Stimulated activated CD4-positive, alpha-beta T cell treated with anti-CD3 and anti-CD28 coated beads, Interleukin-4, amount 100 ng/mL, for 48 hours (primary cell): ENCODE measurements at regions not wholly inside any gene's neighbourhood (a gene's known extent, or its start where the extent isn't known, plus 50 kb on each side); places are given as distances from the start of the nearest gene placed in this dataset.

ENCODE experiments used
- DNase-seq, 2 donors: peaks; one replicate each; pipeline ENCODE4 v3.0.0-alpha.2; 2020; ENCODE audit warnings: low read depth in 2 of 2

- no peak for DNase-seq
These were observed 54.0 kb upstream of the PRPS1L1 start for GRCh38 chr7:18081617-18082016.

- DNase-seq: no peak
These were observed 54.5 kb upstream of the PRPS1L1 start for GRCh38 chr7:18082169-18082568.

- no peak for DNase-seq
These were observed 58.7 kb upstream of the PRPS1L1 start for GRCh38 chr7:18086165-18087025.

DNA sequence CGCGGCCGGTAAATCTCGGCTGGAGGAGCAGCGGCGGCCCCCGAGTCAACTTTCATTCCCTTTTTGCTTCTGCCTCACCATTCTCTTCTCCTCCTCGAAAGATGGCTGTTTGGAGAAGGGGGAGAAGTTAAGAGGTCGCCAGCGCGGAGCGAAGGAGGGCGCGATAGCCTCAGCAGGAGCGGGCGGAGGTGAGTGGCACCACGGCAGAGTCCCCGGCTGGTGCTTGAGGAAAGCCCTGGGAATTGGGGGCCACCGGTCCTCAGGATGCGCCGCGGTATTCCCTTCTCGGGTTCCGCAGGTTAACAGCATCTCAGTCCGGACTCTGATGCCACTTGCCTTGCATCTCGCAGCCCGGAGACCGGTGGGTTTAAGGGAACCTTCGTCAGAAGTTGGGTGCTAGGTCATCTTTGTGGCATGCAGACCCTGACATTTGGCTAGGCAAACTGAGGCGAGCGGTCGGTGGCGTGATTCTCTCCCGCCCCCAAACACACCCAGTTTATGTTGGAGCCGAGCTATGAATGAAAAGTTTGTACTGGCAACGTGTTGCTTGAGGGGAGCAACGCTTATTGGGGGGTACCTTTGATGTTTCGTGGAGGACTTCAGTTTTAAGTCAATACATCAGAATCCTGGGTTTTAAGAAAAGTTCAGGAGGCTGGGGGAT, 59.5 kb upstream of the PRPS1L1 start:
- DNase-seq: no peak

DNA sequence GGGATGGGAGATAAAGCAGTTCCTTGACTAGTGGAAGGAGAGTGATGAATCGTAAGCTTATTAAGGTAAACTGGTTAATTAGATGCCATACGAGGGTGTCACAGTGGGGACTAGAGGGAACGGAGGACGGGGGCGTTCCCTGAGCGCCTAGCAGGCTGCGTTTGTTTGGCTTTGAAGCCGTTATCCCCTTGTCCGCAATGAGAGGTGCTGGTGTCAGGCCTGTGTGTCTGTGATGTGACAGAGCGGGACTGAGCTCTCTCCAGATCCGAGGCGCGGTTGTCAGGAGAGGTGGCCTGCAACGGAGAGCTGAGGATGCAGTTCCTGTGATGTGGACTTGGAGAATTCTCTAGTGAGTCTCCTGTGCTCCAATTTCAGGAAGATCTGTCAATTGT, 60.0 kb upstream of the PRPS1L1 start:
- DNase-seq: no peak

GRCh38 chr7:18096087-18096486, 68.4 kb upstream of the PRPS1L1 start:
- DNase-seq: no peak

- DNase-seq: no peak
These were observed 74.9 kb upstream of the PRPS1L1 start for GRCh38 chr7:18102576-18102975.

DNA sequence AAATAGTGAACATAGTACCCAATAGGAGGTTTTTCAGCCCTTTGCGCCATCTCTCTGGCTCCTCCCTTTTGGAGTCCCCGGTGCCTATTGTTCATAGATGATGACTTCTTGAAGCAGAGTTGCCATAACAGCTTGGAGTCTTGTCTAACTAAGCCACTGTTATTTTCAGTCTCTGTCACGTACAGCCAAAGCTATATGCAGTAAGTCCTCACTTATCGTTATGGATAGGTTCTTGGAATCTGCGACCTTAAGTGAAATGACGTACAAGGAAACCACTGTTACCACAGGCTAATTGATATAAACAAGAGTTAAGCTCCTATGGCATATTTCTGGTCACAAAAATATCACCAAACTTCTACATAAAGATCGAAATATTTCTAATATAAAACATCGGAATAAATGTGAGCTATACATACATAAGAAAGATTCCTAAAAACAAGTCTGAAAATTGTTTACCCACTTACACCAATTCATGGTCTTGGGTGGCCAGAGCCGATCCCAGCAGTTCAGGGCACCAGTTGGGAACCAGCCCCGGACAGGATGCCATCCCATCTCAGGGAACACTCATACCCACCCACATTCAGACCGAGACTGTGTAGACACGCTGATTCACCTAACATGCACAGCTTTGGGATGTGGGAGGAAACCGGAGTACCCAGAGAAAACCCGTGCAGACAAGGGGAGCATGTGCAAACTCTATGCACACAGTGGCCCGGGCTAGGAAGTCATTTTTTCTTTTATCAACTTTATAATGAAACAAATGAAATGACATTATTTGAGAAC, 76.0 kb upstream of the PRPS1L1 start:
- DNase-seq: no peak

GRCh38 chr7:18109762-18110161, 82.1 kb upstream of the PRPS1L1 start:
- DNase-seq: no peak

- no peak for DNase-seq
These were observed 89.0 kb upstream of the PRPS1L1 start for GRCh38 chr7:18116661-18117060.

- DNase-seq: no peak
These were observed 89.8 kb upstream of the PRPS1L1 start for GRCh38 chr7:18117482-18117881.

DNA sequence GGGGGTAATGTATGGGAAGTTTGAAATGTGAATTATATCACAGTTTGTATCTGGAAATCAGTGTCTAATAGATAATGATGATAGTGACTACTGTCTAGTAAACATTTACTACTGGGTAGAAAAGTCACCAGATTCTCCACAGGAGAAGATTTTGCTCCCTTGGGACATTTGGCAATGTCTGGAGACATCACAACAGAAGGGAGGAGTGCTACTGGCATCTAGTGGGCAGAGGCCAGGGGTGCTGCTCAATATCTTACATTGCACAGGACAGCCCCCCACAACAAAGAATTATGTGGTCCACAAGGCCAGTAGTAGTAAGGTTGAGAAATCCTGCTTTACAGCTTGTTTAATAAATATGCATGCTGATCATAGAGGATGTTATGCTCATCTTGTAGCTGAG, 92.3 kb upstream of the PRPS1L1 start:
- no peak for DNase-seq

GRCh38 chr7:18123508-18124239, 96.0 kb upstream of the PRPS1L1 start:
- DNase-seq: no peak

- DNase-seq: no peak
These were observed 97.8 kb upstream of the PRPS1L1 start for GRCh38 chr7:18125476-18125875.

GRCh38 chr7:18126281-18126680, 98.6 kb upstream of the PRPS1L1 start:
- DNase-seq: no peak

DNA sequence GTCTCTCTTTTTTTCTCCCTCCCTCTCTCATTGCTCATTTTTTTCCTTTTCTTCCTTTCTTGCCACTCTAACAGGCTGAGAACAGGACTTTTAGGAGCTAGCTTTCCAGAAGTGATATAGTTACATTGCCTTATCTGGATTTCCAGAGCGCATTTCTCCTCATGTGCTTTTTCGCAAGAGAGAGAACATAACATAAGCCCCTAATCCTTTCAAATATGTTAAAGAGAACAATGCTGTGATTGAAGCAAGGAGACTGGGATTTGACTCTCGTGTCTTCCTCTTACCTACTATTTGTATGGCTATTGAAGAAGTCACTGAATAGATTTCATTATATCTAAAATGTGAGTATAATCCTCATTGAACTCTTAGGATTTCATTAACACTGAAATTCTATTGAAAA, 101.2 kb upstream of the PRPS1L1 start:
- no peak for DNase-seq

DNA sequence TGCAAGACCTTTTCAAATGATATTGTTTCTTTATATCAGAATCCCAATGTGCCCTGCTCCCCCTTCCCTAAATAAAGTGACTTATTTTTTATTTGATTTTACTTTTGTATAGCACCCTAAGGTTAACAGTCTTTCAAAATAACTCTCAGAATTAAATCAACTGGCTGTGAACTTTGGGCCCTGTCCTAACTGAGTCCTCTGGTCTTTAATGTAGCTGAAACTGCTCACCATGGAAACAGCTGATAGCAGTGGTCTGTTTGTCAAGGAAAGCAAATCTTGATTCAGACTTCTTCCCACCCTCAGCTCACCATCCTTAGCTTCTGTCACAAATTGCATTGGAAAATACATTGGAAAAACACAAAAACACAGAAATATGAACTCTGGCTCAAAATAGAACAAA, 105.2 kb upstream of the PRPS1L1 start:
- DNase-seq: no peak

DNA sequence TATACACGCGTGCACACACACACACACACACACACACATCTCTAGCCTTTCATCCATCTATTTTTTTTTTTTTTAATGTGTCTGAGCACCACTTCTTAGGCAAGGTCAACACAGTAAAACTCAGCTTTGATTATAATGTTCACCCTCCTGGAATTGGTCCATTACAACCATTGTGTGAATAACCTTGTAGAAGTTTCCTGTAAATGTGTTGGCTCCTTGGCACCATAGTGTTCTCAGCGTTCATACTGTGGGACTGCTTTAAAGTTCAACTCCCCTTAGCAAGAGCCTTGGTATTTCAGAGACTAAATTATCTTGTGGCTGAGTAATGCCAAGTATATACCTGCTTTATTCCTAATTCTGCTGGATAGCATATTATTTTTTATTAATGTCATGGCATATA, 106.3 kb upstream of the PRPS1L1 start:
- DNase-seq: no peak

GRCh38 chr7:18140943-18141342, 113.3 kb upstream of the PRPS1L1 start:
- no peak for DNase-seq

DNA sequence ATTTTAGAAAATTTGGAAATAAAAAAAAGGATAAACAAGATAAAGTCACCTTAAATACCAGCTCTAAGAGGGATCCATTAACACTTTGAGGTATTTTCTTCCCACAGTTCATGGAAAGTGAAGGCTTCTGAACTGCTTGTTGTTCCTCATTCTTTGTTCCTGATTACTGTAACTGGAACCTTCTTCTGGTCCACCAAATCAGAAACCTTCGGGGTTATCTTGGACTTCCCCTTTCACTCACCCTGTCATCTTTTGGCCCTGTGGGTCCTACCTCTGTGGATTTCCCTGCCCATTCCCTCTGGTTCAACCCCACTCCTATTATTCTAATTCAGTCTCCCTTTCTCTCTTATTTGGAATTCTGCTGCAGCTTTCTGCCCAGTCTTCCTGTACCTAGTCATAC, 116.5 kb upstream of the PRPS1L1 start:
- no peak for DNase-seq

GRCh38 chr7:18145160-18145559, 117.5 kb upstream of the PRPS1L1 start:
- no peak for DNase-seq

DNA sequence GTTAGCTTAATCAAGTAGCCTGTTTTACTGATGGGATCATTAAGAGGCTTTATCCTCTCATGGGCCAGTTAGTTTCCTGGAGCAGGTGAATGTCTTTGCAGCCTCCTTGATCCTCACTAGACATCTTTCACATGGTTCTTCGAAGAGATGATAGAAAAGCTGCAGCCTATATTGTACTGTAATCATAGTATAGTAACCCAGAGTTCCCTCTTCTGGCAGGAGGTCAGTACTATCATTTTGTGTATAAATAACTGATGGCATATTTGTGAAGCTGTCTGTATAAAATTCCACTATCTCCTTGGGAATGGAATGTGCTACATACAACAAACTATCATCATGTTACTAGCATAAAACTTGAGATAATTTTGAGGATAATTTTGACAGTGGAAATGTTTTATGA, 123.8 kb upstream of the PRPS1L1 start:
- no peak for DNase-seq
